22Rv1 (cell line): ENCODE measurements at regions not wholly inside any gene's neighbourhood (a gene's known extent, or its start where the extent isn't known, plus 50 kb on each side); places are given as distances from the start of the nearest gene placed in this dataset.

Experiments
- H3K27ac ChIP-seq: fragments of 450-650 bp; 2 replicates; pipeline ENCODE4 v1.5.1; 2017
- ZFX ChIP-seq: fragments of 450-650 bp; IDR thresholded peaks from 2 replicates; pipeline ENCODE4 v1.6.1; 2017; ENCODE audit warnings: antibody characterized with exemption, borderline replicate concordance
- TF ChIP-seq, protein P1 (sequence below): fragments of 450-650 bp; IDR thresholded peaks from 2 replicates; pipeline ENCODE4 v1.5.1; 2017; ENCODE audit warnings: mild to moderate bottlenecking

DNA sequence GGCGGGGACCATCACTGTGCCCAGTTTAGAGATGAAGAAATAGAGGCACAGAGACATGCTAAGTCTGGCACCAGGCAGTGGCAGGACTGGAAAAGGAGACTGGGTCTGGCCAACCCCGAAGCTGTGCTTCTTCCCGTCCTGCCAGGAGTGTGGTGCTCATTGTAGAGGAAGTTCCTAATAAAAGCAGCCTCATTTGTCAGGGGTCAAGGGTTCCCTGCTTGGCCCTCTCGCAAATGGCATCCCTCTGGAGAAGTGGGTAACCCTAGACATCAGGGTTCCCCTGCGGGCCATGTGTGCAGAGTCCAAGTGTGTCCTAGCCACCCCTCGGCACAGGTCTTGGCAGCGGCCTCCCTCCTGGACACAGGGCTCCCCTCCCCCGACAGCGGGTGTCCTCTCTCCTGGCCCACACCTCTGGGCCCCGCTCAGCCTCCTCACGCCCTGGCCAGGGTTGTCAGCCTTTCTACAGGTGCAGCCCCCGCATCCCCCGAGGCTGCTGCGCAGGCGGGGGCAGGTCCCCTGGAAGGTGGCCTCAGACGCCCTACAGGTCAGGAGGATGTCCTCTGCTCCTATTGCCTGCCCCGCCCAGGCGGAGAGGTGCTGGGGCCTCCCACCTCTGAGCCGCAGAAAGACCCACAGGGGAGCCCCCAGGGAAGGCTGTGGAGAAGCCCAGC lies 61.8 kb upstream of the PRR20G start:
- H3K27ac ChIP-seq, result no peak overlapping the region
- no peak for TF ChIP-seq ZFX
- TF ChIP-seq, protein P1, sequence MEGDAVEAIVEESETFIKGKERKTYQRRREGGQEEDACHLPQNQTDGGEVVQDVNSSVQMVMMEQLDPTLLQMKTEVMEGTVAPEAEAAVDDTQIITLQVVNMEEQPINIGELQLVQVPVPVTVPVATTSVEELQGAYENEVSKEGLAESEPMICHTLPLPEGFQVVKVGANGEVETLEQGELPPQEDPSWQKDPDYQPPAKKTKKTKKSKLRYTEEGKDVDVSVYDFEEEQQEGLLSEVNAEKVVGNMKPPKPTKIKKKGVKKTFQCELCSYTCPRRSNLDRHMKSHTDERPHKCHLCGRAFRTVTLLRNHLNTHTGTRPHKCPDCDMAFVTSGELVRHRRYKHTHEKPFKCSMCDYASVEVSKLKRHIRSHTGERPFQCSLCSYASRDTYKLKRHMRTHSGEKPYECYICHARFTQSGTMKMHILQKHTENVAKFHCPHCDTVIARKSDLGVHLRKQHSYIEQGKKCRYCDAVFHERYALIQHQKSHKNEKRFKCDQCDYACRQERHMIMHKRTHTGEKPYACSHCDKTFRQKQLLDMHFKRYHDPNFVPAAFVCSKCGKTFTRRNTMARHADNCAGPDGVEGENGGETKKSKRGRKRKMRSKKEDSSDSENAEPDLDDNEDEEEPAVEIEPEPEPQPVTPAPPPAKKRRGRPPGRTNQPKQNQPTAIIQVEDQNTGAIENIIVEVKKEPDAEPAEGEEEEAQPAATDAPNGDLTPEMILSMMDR, result no peak

DNA sequence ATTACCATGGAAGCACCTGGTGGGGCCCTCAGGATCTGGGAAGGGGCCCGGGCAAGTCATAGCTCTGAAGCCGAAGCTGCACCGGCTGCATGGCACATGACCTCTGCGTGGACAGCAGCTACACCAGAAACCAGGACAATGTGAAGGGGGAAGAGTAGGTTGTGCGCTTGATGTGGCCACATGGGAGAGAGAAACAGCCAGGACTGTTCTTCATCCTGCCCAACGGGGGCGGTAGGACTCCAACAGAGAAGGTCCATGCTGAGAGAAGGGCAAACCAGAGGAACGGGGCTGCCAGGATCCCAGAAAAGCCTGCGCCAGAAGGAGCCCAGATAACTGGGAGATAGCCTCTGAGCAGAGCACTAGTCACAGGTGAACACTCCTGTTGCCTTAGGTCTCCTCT lies 54.9 kb upstream of the PRR20G start:
- H3K27ac ChIP-seq, result no peak overlapping the region
- no peak for TF ChIP-seq ZFX
- TF ChIP-seq, protein P1, result no peak

DNA sequence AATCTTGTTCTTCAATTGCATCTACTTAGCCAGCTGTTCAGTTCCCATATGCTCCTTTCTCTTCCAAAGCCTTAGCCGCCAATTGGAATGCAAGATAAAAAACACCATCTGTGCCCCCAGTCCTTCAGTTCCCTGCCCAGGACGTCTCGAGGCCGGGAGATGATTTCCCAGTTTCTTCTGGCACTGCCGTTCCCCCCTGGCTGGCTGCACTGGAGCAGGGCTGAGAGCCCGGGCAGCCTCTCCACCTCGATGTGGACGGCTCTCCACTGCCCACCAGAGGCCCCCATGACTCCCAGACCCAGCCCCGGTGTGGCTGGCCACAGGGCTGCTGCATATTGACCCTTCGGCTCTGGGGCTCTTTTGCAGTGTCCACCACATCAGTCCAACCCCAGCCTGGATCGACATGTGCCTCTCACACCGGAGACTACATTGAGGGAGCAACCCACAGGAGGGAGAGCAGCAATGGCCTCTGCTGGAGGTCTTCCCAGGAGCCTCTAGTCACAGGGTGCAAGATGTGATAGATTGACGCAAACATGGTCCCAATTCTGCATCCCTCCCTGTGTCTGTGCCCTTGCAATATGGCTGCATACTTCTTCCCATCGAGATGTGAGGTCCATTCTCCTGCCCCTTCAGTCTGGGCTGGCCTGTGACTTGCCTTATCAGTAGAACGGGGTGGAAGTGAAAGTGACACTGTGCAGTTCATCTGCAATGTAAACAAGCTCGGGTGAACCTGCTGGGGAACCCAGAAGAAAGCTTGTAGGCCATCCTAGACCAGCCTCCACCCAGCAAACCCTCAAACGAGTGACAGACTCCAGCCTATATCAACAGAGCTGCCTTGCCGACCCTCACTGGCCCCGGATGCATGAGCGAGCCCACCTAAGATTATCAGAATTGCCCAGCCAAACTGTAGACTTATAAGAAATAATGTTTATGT lies 52.3 kb upstream of the PRR20G start:
- TF ChIP-seq ZFX, result no peak
- TF ChIP-seq, protein P1, result no peak

DNA sequence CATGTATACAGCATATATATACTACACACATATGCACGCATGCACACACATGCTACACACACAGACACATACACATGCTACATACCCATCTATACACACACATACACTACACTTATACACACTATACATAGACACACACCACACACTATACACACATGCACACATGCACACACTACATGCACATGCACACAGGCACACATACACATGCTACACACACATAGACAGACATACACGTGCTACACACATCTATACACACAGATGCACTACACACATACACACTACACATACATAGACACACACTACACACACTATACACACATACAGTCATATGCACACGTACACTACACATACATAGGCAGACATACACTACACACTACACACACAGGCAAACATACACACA lies 51.2 kb upstream of the PRR20G start:
- H3K27ac ChIP-seq, result no peak overlapping the region
- TF ChIP-seq, protein P1, result no peak
- no peak for TF ChIP-seq ZFX

More for the DNA sequence above, 52.3 kb upstream of the PRR20G start:
- H3K27ac ChIP-seq, result no peak overlapping the region

DNA sequence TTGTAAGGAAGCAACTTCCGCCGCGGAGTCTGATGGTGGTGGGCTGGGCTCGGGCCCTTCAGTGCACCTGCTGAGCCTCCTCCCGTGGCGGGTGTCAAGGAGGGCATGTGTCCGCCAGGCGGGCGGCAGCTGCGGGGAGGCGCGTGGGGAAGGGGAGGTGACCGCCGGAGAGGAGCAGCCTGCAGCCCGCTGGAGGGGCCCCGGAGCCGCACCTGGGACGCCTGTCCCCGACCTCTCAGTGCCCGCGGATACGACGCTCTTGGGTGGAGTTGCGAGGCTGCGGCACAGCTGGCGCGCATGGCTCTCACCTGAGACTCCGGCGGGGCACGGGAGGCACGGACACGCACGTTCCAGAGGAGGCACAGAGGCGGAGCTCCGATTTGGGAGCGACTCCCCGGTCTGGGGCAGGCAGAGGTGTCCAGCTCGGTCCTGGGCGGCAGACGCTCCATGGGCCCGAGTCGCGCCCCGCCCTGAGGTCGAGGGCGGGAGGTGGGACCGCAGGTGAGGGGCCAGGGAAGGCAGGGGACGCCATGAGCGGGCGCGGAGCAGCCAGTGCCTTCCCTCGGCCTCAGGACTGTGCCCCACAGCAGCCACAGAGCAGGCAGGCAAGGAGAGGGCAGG lies 50.2 kb upstream of the PRR20G start:
- TF ChIP-seq ZFX, result no peak
- TF ChIP-seq, protein P1, result no peak
- H3K27ac ChIP-seq, result no peak overlapping the region
